Breast epithelium (tissue), 4 donors: ENCODE measurements at regions not wholly inside any gene's neighbourhood (a gene's known extent, or its start where the extent isn't known, plus 50 kb on each side); places are given as distances from the start of the nearest gene placed in this dataset.
A peak's percentile ranks its signal among the peaks of the same experiment; 100 is the strongest.

Source experiments
- DNase-seq, 2 donors: peaks; one replicate each; pipeline ENCODE4 v3.0.0-alpha.2; 2019; ENCODE audit warnings: low spot score in 2 of 2
- H3K27ac ChIP-seq, 2 donors: fragments of 200-600 bp; sonication (generic) in 1 of 2; one replicate each; pipeline ENCODE4 v1.5.1; 2016 to 2019; ENCODE audit warnings: mild to moderate bottlenecking in 1 of 2
- H3K27me3 ChIP-seq, 2 donors: fragments of 200-600 bp; sonication (generic) in 1 of 2; one replicate each; pipeline versions ENCODE4 v1.5.1 to v1.6.0; 2017 to 2019; ENCODE audit warnings: control low read depth in 1 of 2, mild to moderate bottlenecking in 1 of 2
- H3K36me3 ChIP-seq: fragments of 200-600 bp; one replicate; pipeline ENCODE4 v1.5.1; 2019
- H3K4me1 ChIP-seq, 2 donors: fragments of 200-600 bp; sonication (generic); one replicate each; pipeline ENCODE4 v1.5.1; 2016 to 2019; ENCODE audit warnings: control low read depth in 1 of 2
- H3K4me3 ChIP-seq, 3 donors: fragments of 200-600 bp; sonication (generic); 1 replicate in 2 of 3; 2 replicates in 1 of 3; pipeline ENCODE4 v1.5.1; 2016 to 2019; ENCODE audit warnings: mild to moderate bottlenecking in 3 of 3, moderate library complexity in 2 of 3
- H3K9me3 ChIP-seq, 2 donors: fragments of 200-600 bp; sonication (generic) in 1 of 2; one replicate each; pipeline ENCODE4 v1.5.1; 2016 to 2019; ENCODE audit warnings: control low read depth in 1 of 2
- POLR2A ChIP-seq: fragments of 450-650 bp; IDR thresholded peaks from one replicate; pipeline ENCODE4 v1.6.1; 2016; ENCODE audit warnings: antibody characterized with exemption, mild to moderate bottlenecking, moderate library complexity
- POLR2AphosphoS5 ChIP-seq, 3 donors: sonication (generic); formaldehyde crosslinking; IDR thresholded peaks; one replicate each; pipeline ENCODE4 v1.6.1; 2017; ENCODE audit warnings: antibody characterized with exemption in 3 of 3
- intact Hi-C: fragments of 100-400 bp; cut with DNase I; formaldehyde crosslinking; loops from one replicate; pipeline ENCODE4 v1.15.1; 2023; ENCODE audit warnings: low total_unique reads
- TF ChIP-seq, protein P1 (sequence below), 3 donors: fragments of 450-650 bp; IDR thresholded peaks; one replicate each; pipeline ENCODE4 v1.5.1; 2016 to 2017; ENCODE audit warnings: antibody characterized with exemption in 3 of 3, mild to moderate bottlenecking in 3 of 3, moderate library complexity in 3 of 3

DNA sequence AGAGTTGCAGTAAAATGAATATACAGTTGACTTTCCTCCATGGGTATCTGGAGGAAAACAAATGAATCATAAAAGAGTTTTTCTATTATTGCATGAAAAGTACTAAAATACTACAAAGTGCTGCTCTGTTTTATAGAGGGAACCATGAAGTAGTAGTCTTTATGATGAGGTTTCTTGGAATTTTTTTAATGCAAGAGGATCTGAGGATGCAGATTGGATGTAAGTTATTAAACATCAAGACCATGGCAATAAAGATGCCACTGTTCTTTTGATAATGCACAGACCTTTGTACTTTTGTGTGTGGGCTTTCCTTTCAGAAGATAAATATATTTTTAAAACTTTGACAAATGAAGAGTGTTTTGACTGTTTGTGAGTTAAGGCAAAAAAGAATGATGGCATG, 87.5 kb downstream of the DACT1 start:
- Histone ChIP-seq H3K27ac (no peak overlapping the region), H3K36me3 (no peaks in the 10 kb centered on the region), H3K4me3 (no peak overlapping the region), H3K9me3 (no peaks in the 10 kb centered on the region), H3K4me1 (no peaks in the 10 kb centered on the region), H3K27me3 (no peaks in the 10 kb centered on the region)
- TF ChIP-seq POLR2AphosphoS5 (IDR thresholded peaks at IDR 0.05), result no peak
- DNase-seq, result no peak
- intact Hi-C loops, result no loop called here

DNA sequence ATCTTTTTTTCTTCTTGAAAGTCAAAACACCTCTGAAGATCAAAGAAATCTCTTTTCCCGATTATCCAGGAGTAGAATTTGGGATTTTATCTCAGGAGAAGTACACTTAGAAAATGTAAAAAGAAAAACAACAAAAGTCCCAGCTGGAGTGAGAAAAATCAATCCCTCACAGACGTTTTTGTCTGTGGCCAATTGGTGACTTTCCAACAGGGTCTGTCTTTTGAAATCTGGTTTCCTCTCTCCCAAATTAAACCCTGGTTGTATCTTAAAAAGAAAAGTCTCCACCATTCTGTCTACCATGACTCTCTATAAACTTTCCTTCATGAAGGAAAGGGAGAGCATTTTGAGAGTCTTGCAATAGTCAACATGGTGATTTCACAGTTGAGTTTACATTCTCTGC, 88.1 kb downstream of the DACT1 start:
- Histone ChIP-seq H3K36me3 (no peaks in the 10 kb centered on the region), H3K4me3 (no peak overlapping the region), H3K9me3 (no peaks in the 10 kb centered on the region), H3K4me1 (no peaks in the 10 kb centered on the region), H3K27ac (no peak overlapping the region), H3K27me3 (no peaks in the 10 kb centered on the region)
- TF ChIP-seq POLR2A (no peak), POLR2AphosphoS5 (IDR thresholded peaks at IDR 0.05) (no peak)
- TF ChIP-seq, protein P1, sequence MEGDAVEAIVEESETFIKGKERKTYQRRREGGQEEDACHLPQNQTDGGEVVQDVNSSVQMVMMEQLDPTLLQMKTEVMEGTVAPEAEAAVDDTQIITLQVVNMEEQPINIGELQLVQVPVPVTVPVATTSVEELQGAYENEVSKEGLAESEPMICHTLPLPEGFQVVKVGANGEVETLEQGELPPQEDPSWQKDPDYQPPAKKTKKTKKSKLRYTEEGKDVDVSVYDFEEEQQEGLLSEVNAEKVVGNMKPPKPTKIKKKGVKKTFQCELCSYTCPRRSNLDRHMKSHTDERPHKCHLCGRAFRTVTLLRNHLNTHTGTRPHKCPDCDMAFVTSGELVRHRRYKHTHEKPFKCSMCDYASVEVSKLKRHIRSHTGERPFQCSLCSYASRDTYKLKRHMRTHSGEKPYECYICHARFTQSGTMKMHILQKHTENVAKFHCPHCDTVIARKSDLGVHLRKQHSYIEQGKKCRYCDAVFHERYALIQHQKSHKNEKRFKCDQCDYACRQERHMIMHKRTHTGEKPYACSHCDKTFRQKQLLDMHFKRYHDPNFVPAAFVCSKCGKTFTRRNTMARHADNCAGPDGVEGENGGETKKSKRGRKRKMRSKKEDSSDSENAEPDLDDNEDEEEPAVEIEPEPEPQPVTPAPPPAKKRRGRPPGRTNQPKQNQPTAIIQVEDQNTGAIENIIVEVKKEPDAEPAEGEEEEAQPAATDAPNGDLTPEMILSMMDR (IDR thresholded peaks at IDR 0.05), result no peak
- intact Hi-C loops, result no loop called here
- no peak for DNase-seq

DNA sequence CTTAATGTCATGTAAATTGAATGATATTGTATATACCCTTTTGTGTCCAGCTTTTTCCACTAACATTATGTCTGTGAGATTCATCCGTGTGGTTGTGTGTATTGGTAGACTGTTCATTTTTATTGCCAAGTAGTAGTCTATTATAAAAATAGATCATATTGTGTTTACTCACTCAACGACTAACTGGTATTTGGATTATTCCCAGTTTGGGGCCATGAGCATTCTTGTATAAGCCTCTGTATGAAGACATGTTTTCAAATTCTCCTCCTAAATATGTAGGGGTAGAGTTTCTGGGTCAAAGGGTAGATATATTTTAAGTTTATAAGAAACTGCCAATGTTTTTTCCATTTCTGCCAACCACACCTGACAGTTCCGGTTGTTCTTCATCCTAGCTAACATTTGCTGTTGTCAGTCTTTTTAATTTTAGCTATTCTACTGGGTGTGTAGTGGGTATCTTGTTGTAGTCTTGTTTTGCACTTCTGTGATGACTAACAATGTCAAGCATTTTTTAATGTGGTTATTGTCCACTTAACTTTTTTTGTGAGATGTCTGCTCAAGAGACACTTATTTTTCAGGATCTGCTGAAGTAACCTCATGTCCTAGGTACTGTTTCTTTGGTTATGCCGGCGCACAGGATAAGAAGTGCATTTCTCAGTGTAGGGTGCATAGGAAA, 93.2 kb downstream of the DACT1 start:
- TF ChIP-seq, protein P1 (IDR thresholded peaks at IDR 0.05), result no peak
- TF ChIP-seq POLR2AphosphoS5 (IDR thresholded peaks at IDR 0.05) (no peak), POLR2A (no peak)
- H3K36me3 ChIP-seq, result no peaks in the 10 kb centered on the region
- no peak overlapping the region for H3K4me3 ChIP-seq
- H3K9me3 ChIP-seq, result no peaks in the 10 kb centered on the region
- no peak for DNase-seq
- intact Hi-C loops, result no loop called here
- H3K4me1 ChIP-seq, result no peaks in the 10 kb centered on the region
- H3K27me3 ChIP-seq, result no peaks in the 10 kb centered on the region
- H3K27ac ChIP-seq, result peak overlapping the region in 1 of 2 donors; percentile 5

DNA sequence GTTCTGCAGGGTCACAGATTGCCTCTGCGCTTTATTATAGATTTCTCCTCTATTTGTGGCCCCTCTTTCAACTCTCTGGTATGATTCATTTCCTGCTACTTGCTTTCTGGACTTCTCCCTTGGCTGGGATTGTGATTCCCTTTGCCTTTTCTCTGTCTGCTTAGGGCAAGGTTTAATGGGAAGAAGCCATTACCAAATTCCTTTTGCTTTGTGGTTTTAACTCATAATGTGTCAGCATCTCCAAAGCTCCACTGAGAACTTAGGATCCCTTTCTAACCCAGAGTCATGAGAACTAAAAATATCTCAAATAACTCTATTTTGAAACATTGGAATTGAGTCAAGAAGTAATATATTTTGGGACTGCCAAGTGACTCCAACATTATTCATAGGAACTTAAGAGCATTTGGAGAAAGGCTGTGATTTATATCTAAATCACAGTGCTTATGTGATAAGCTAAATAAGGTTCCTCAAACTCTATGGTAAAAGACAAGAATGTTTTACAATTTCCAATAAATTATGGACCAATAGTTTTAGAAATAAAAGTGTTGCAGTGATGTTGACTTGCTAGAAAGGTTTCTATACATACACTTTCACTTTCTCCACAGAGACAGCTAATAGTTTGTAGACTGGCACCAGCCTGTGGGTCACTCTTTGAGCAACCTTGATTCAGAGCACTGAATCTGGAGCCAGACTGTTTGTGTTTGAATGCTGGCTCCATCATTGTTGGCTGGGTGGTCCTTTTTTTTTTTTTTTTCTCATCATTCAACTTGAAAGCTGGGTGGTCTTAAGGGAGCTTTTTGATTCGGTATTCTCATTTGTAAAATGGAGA, 93.9 kb downstream of the DACT1 start:
- H3K9me3 ChIP-seq, result no peaks in the 10 kb centered on the region
- intact Hi-C loops, result no loop called here
- H3K27me3 ChIP-seq, result no peaks in the 10 kb centered on the region
- no peaks in the 10 kb centered on the region for H3K4me1 ChIP-seq
- H3K36me3 ChIP-seq, result no peaks in the 10 kb centered on the region
- no peak overlapping the region for H3K4me3 ChIP-seq
- TF ChIP-seq POLR2AphosphoS5 (IDR thresholded peaks at IDR 0.05), result no peak
- DNase-seq, result no peak
- H3K27ac ChIP-seq, result peak overlapping the region in 1 of 2 donors; percentile 5

DNA sequence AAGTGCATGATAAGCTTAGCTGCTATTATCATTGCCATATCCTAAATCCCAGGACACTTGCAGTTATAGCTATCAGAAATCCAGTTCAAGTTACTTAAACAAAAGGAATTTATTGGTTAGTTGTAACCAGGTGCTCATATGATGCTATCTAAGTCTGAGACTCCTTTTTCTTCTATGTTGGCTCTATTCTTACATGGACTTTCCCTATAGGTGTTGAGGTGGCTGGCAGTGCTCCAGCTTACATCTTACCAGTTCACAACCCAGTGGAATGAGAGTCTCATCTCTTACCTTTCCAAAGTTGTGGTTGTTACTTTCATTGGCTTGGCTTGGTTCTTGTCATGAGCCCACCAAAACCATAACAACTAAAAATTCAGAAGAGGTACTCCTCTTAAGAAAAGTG, 94.6 kb downstream of the DACT1 start:
- Histone ChIP-seq H3K36me3 (no peaks in the 10 kb centered on the region), H3K9me3 (no peaks in the 10 kb centered on the region), H3K27ac (no peak overlapping the region), H3K4me1 (no peaks in the 10 kb centered on the region), H3K27me3 (no peaks in the 10 kb centered on the region), H3K4me3 (no peak overlapping the region)
- intact Hi-C loops, result no loop called here
- TF ChIP-seq, protein P1 (IDR thresholded peaks at IDR 0.05), result no peak
- no peak for TF ChIP-seq POLR2A
- TF ChIP-seq POLR2AphosphoS5 (IDR thresholded peaks at IDR 0.05), result no peak
- no peak for DNase-seq
